HCT116 (cell line): ENCODE measurements at regions not wholly inside any gene's neighbourhood (a gene's known extent, or its start where the extent isn't known, plus 50 kb on each side); places are given as distances from the start of the nearest gene placed in this dataset.

Source experiments
- ATAC-seq: fragments of 200-7000 bp; cut with Tn5 transposase; 2 replicates; pipeline ENCODE4 v1.9.1; 2020; ENCODE audit warnings: mild to moderate bottlenecking, moderate library complexity
- BruUV-seq: library from RNA; stranded (reverse); fragments of 400-500 nt; replicated peaks from 2 replicates; lab custom pipeline; 2021; lab: Mats Ljungman, UMichigan
- CTCF ChIA-PET: fragments of 300-600 bp; sonication (Branson Sonifier 250); formaldehyde crosslinking; loops from one replicate; lab custom pipeline; 2021; ENCODE audit warnings: antibody characterized with exemption; lab: Charles Lee
- POLR2A ChIA-PET: fragments of 300-600, 350-600 bp; sonication (Branson Sonifier 250); formaldehyde crosslinking; loops from one replicate; lab custom pipeline; 2021; ENCODE audit warnings: antibody characterized with exemption; lab: Charles Lee
- RAD21 ChIA-PET, 2 experiments: fragments of 300-600 bp; sonication (Branson Sonifier 250); formaldehyde crosslinking; loops; one replicate each; lab custom pipeline; 2023; ENCODE audit warnings: low total read pairs in 2 of 2; ENCODE audit not compliant: uncharacterized antibody in 2 of 2, unreplicated experiment in 2 of 2, low non-redundant PET in 1 of 2; lab: Charles Lee
- DNase-seq: peaks from one replicate; pipeline ENCODE4 v3.0.0-alpha.2; 2010; ENCODE audit warnings: low read depth, low spot score
- H2AFZ ChIP-seq: fragments of 200-600 bp; shearing (Covaris generic), sonication (generic); 2 replicates; pipeline ENCODE4 v1.6.1; 2017; ENCODE audit warnings: low read depth, mixed run types, mixed read lengths, antibody characterized with exemption, low read length; ENCODE audit not compliant: poor library complexity, severe bottlenecking
- H3K27ac ChIP-seq: 2 replicates; pipeline ENCODE4 v1.5.1; 2012; ENCODE audit warnings: low read depth, low read length
- H3K27me3 ChIP-seq: fragments of 200-600 bp; sonication (generic); 2 replicates; pipeline ENCODE4 v1.6.1; 2016; ENCODE audit warnings: mixed run types, low read length, mixed read lengths; ENCODE audit not compliant: insufficient read depth
- H3K36me3 ChIP-seq, 2 experiments: fragments of 200-500 bp in 1 of 2; fragments of 200-600 bp in 1 of 2; sonication (Bioruptor generic) in 1 of 2; sonication (generic) in 1 of 2; 2 replicates each; pipeline versions ENCODE4 v1.5.1 to v1.6.1; 2014 to 2016; ENCODE audit warnings: low read length in 2 of 2, inconsistent platforms in 1 of 2, mixed read lengths in 1 of 2, mixed run types in 1 of 2; ENCODE audit not compliant: insufficient read depth in 2 of 2, control insufficient read depth in 1 of 2
- H3K4me1 ChIP-seq, 2 experiments: fragments of 200-600 bp in 1 of 2; sonication (generic) in 1 of 2; 2 replicates each; pipeline versions ENCODE4 v1.5.1 to v1.6.1; 2012 to 2017; ENCODE audit warnings: low read length in 2 of 2, inconsistent platforms in 1 of 2, mild to moderate bottlenecking in 1 of 2, mixed read lengths in 1 of 2, mixed run types in 1 of 2, moderate library complexity in 1 of 2; ENCODE audit not compliant: insufficient read depth in 2 of 2, control insufficient read depth in 1 of 2
- H3K4me2 ChIP-seq: fragments of 200-600 bp; sonication (generic); 2 replicates; pipeline ENCODE4 v1.6.1; 2017; ENCODE audit warnings: mixed run types, low read length, mixed read lengths
- H3K4me3 ChIP-seq, 2 experiments: fragments of 200-600 bp in 1 of 2; sonication (generic) in 1 of 2; replicated peaks in 1 of 2; 2 replicates each; pipeline ENCODE4 v1.5.1; 2011 to 2016; ENCODE audit warnings: low read length in 2 of 2, control low read depth in 1 of 2, low read depth in 1 of 2, mild to moderate bottlenecking in 1 of 2, mixed read lengths in 1 of 2, mixed run types in 1 of 2
- H3K79me2 ChIP-seq: fragments of 200-600 bp; sonication (generic); 2 replicates; pipeline ENCODE4 v1.6.1; 2017; ENCODE audit warnings: mild to moderate bottlenecking, mixed run types, low read length, moderate library complexity, mixed read lengths; ENCODE audit not compliant: insufficient read depth
- H3K9ac ChIP-seq: fragments of 200-600 bp; sonication (generic); 2 replicates; pipeline ENCODE4 v1.6.1; 2016; ENCODE audit warnings: low read length, mixed read lengths
- H3K9me2 ChIP-seq: fragments of 200-600 bp; sonication (generic), shearing (Covaris generic); 2 replicates; pipeline ENCODE4 v1.6.1; 2017; ENCODE audit warnings: mixed run types, mild to moderate bottlenecking, moderate library complexity; ENCODE audit not compliant: insufficient read depth
- H3K9me3 ChIP-seq, 2 experiments: fragments of 200-500 bp in 1 of 2; fragments of 200-600 bp in 1 of 2; sonication (Bioruptor generic) in 1 of 2; sonication (generic) in 1 of 2; 2 replicates each; pipeline ENCODE4 v1.6.1; 2014 to 2017; ENCODE audit warnings: low read length in 2 of 2, mixed read lengths in 2 of 2, inconsistent platforms in 1 of 2, low read depth in 1 of 2, mild to moderate bottlenecking in 1 of 2, mixed run types in 1 of 2, moderate library complexity in 1 of 2; ENCODE audit not compliant: control insufficient read depth in 1 of 2, insufficient read depth in 1 of 2
- H4K20me1 ChIP-seq: fragments of 200-600 bp; sonication (generic), shearing (Covaris generic); 2 replicates; pipeline ENCODE4 v1.6.1; 2017; ENCODE audit warnings: mixed run types, mild to moderate bottlenecking, moderate library complexity; ENCODE audit not compliant: insufficient read depth
- CBX3 ChIP-seq: IDR thresholded peaks from 2 replicates; pipeline ENCODE4 v1.6.1; 2012; ENCODE audit warnings: low read depth
- CEBPB ChIP-seq: IDR thresholded peaks from 2 replicates; pipeline ENCODE4 v1.6.1; 2012; ENCODE audit warnings: low read depth
- EGR1 ChIP-seq: IDR thresholded peaks from 2 replicates; pipeline ENCODE4 v1.6.1; 2012; ENCODE audit warnings: low read depth
- EZH2 ChIP-seq: fragments of 200-600 bp; sonication (generic); IDR thresholded peaks from 2 replicates; pipeline ENCODE4 v1.6.1; 2017; ENCODE audit warnings: antibody characterized with exemption, mixed run types
- FOSL1 ChIP-seq: IDR thresholded peaks from 2 replicates; pipeline ENCODE4 v1.6.1; 2012; ENCODE audit warnings: low read depth
- JUND ChIP-seq: IDR thresholded peaks from 2 replicates; pipeline ENCODE4 v1.6.1; 2012
- POLR2AphosphoS5 ChIP-seq: IDR thresholded peaks from 2 replicates; pipeline ENCODE4 v1.6.1; 2011; ENCODE audit warnings: mild to moderate bottlenecking, low read depth, low read length, moderate library complexity
- SIN3A ChIP-seq: IDR thresholded peaks from 2 replicates; pipeline ENCODE4 v1.6.1; 2012; ENCODE audit warnings: low read depth
- SRF ChIP-seq: IDR thresholded peaks from 2 replicates; pipeline ENCODE4 v1.6.1; 2012; ENCODE audit warnings: low read depth
- YY1 ChIP-seq: IDR thresholded peaks from 2 replicates; pipeline ENCODE4 v1.6.1; 2011; ENCODE audit warnings: low read length, low read depth, moderate library complexity, mild to moderate bottlenecking; ENCODE audit not compliant: insufficient replicate concordance; ENCODE audit errors: extremely low read depth
- ZFX ChIP-seq: fragments of 450-650 bp; IDR thresholded peaks from 2 replicates; pipeline ENCODE4 v1.6.1; 2017
- ZNF274 ChIP-seq: fragments of 200-500 bp; sonication (Bioruptor generic); IDR thresholded peaks from 2 replicates; pipeline ENCODE4 v1.6.1; 2014; ENCODE audit warnings: mild to moderate bottlenecking, low read depth, low read length, inconsistent platforms
- intact Hi-C: fragments of 100-400 bp; cut with micrococcal nuclease; formaldehyde crosslinking; loops from 2 replicates; pipeline ENCODE4 v1.10.0; 2022
- TF ChIP-seq, protein P1 (sequence below), 3 experiments: fragments of 200-600 bp in 1 of 3; sonication (generic) in 1 of 3; IDR thresholded peaks in 2 of 3; conservative IDR thresholded peaks in 1 of 3; 2 replicates each; pipeline ENCODE4 v1.5.1; 2012 to 2017; ENCODE audit warnings: low read depth in 2 of 3, low read length in 2 of 3, antibody characterized with exemption in 1 of 3, borderline replicate concordance in 1 of 3, control low read depth in 1 of 3, mild to moderate bottlenecking in 1 of 3, mixed read lengths in 1 of 3, mixed run types in 1 of 3, moderate library complexity in 1 of 3; ENCODE audit not compliant: insufficient read depth in 1 of 3
- TF ChIP-seq, protein P2 (sequence below): IDR thresholded peaks from 2 replicates; pipeline ENCODE4 v1.6.1; 2011; ENCODE audit warnings: mild to moderate bottlenecking, low read length, moderate library complexity; ENCODE audit not compliant: insufficient replicate concordance; ENCODE audit errors: extremely low read depth
- TF ChIP-seq, protein P3 (sequence below): IDR thresholded peaks from 2 replicates; pipeline ENCODE4 v1.6.1; 2012; ENCODE audit warnings: low read depth

DNA sequence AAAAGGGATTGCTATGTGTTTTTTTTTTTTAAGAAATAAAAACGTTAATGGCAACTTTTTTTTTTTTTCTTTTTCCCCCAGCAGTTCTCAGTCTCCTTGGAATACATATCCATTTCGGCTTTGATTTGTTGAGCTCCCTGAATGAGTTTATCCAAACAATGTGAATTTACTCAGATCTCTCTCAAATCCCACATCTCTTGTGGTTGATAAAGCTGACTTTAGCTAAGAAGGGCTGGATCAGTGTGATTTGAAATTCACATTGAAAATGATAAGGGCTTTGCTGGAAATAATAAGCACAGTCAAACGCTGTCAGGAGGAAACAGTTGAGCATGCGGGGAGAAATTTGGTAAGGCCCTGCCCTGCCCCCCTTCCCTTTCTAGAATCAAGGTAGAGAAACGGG is 74.1 kb upstream of the IRX3 start:
- DNase-seq: no peak
- Histone ChIP-seq H3K4me1 (no peaks in the 10 kb centered on the region), H3K9ac (no peak overlapping the region), H4K20me1 (no peaks in the 10 kb centered on the region), H3K27me3 (no peaks in the 10 kb centered on the region), H3K4me3 (no peak overlapping the region), H2AFZ (no peak overlapping the region), H3K27ac (no peak overlapping the region), H3K79me2 (no peaks in the 10 kb centered on the region), H3K9me3 (no peaks in the 10 kb centered on the region), H3K36me3 (no peaks in the 10 kb centered on the region), H3K4me2 (no peak overlapping the region), H3K9me2 (no peaks in the 10 kb centered on the region)
- intact Hi-C loops: no loop called here
- POLR2A ChIA-PET: no interaction called here
- CTCF ChIA-PET: no interaction called here
- RAD21 ChIA-PET: no interaction called here
- ATAC-seq: no peak
- no TSS peak for BruUV-seq
- TF ChIP-seq, protein P1, sequence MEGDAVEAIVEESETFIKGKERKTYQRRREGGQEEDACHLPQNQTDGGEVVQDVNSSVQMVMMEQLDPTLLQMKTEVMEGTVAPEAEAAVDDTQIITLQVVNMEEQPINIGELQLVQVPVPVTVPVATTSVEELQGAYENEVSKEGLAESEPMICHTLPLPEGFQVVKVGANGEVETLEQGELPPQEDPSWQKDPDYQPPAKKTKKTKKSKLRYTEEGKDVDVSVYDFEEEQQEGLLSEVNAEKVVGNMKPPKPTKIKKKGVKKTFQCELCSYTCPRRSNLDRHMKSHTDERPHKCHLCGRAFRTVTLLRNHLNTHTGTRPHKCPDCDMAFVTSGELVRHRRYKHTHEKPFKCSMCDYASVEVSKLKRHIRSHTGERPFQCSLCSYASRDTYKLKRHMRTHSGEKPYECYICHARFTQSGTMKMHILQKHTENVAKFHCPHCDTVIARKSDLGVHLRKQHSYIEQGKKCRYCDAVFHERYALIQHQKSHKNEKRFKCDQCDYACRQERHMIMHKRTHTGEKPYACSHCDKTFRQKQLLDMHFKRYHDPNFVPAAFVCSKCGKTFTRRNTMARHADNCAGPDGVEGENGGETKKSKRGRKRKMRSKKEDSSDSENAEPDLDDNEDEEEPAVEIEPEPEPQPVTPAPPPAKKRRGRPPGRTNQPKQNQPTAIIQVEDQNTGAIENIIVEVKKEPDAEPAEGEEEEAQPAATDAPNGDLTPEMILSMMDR (IDR thresholded peaks at IDR 0.05 in 2 of 3, conservative IDR thresholded peaks at IDR 0.05 in 1 of 3; ENCODE audit: borderline replicate concordance in 1 of 3, insufficient read depth in 1 of 3, low read depth in 2 of 3, low read length in 2 of 3): no peak
- TF ChIP-seq EZH2 (no peak), FOSL1 (no peak), SRF (no peak), POLR2AphosphoS5 (no peak), CEBPB (no peak), SIN3A (no peak), JUND (no peak), CBX3 (no peak), ZNF274 (no peak), EGR1 (no peak), ZFX (no peak), YY1 (no peak)
- TF ChIP-seq, protein P2, sequence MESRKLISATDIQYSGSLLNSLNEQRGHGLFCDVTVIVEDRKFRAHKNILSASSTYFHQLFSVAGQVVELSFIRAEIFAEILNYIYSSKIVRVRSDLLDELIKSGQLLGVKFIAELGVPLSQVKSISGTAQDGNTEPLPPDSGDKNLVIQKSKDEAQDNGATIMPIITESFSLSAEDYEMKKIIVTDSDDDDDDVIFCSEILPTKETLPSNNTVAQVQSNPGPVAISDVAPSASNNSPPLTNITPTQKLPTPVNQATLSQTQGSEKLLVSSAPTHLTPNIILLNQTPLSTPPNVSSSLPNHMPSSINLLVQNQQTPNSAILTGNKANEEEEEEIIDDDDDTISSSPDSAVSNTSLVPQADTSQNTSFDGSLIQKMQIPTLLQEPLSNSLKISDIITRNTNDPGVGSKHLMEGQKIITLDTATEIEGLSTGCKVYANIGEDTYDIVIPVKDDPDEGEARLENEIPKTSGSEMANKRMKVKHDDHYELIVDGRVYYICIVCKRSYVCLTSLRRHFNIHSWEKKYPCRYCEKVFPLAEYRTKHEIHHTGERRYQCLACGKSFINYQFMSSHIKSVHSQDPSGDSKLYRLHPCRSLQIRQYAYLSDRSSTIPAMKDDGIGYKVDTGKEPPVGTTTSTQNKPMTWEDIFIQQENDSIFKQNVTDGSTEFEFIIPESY: no peak
- TF ChIP-seq, protein P3, sequence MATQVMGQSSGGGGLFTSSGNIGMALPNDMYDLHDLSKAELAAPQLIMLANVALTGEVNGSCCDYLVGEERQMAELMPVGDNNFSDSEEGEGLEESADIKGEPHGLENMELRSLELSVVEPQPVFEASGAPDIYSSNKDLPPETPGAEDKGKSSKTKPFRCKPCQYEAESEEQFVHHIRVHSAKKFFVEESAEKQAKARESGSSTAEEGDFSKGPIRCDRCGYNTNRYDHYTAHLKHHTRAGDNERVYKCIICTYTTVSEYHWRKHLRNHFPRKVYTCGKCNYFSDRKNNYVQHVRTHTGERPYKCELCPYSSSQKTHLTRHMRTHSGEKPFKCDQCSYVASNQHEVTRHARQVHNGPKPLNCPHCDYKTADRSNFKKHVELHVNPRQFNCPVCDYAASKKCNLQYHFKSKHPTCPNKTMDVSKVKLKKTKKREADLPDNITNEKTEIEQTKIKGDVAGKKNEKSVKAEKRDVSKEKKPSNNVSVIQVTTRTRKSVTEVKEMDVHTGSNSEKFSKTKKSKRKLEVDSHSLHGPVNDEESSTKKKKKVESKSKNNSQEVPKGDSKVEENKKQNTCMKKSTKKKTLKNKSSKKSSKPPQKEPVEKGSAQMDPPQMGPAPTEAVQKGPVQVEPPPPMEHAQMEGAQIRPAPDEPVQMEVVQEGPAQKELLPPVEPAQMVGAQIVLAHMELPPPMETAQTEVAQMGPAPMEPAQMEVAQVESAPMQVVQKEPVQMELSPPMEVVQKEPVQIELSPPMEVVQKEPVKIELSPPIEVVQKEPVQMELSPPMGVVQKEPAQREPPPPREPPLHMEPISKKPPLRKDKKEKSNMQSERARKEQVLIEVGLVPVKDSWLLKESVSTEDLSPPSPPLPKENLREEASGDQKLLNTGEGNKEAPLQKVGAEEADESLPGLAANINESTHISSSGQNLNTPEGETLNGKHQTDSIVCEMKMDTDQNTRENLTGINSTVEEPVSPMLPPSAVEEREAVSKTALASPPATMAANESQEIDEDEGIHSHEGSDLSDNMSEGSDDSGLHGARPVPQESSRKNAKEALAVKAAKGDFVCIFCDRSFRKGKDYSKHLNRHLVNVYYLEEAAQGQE: no peak
- TF ChIP-seq, all 23 proteins: peak for 0
